ENCODE measurements at regions not wholly inside any gene's neighbourhood (a gene's known extent, or its start where the extent isn't known, plus 50 kb on each side); places are given as distances from the start of the nearest gene placed in this dataset.
"Not testable (repeated sequence)": the region's sequence is repeated elsewhere in the genome, so short reads cannot be mapped to it uniquely, and the experiment has no call there.

GRCh38 chr20:11173916-11174315 is 500.1 kb upstream of the JAG1 start:
- no peak for DNase-seq (ENCODE audit: low read depth)

- DNase-seq (ENCODE audit: low read depth), result no peak
These were observed 501.1 kb upstream of the JAG1 start for GRCh38 chr20:11174861-11175260.

GRCh38 chr20:11176431-11176830 is 502.6 kb upstream of the JAG1 start:
- no peak for DNase-seq (ENCODE audit: low read depth)

GRCh38 chr20:11178946-11179654 is 505.3 kb upstream of the JAG1 start:
- DNase-seq (ENCODE audit: low read depth), result peak; percentile 68

GRCh38 chr20:11180186-11180585 is 506.4 kb upstream of the JAG1 start:
- DNase-seq (ENCODE audit: low read depth), result no peak

GRCh38 chr20:11181129-11181528 is 507.3 kb upstream of the JAG1 start:
- not testable (repeated sequence) for DNase-seq (ENCODE audit: low read depth)

GRCh38 chr20:11181966-11182365 is 508.2 kb upstream of the JAG1 start:
- no peak for DNase-seq (ENCODE audit: low read depth)

- no peak for DNase-seq (ENCODE audit: low read depth)
These were observed 508.9 kb upstream of the JAG1 start for GRCh38 chr20:11182720-11183119.

- DNase-seq (ENCODE audit: low read depth), result peak; percentile 84
These were observed 512.7 kb upstream of the JAG1 start for GRCh38 chr20:11186301-11187008.

GRCh38 chr20:11188843-11189603 is 515.2 kb upstream of the JAG1 start:
- DNase-seq (ENCODE audit: low read depth), result no peak

- no peak for DNase-seq (ENCODE audit: low read depth)
These were observed 516.9 kb upstream of the JAG1 start for GRCh38 chr20:11190741-11191140.

- DNase-seq (ENCODE audit: low read depth), result no peak
These were observed 518.3 kb upstream of the JAG1 start for GRCh38 chr20:11192106-11192505.

GRCh38 chr20:11193241-11193640 is 519.4 kb upstream of the JAG1 start:
- DNase-seq (ENCODE audit: low read depth), result peak; percentile 29

- no peak for DNase-seq (ENCODE audit: low read depth)
These were observed 521.4 kb upstream of the JAG1 start for GRCh38 chr20:11195169-11195568.

- DNase-seq (ENCODE audit: low read depth), result peak; percentile 67
These were observed 522.2 kb upstream of the JAG1 start for GRCh38 chr20:11195899-11196558.

GRCh38 chr20:11197851-11198250 is 524.1 kb upstream of the JAG1 start:
- DNase-seq (ENCODE audit: low read depth), result no peak

- DNase-seq (ENCODE audit: low read depth), result no peak
These were observed 526.6 kb upstream of the JAG1 start for GRCh38 chr20:11200423-11200822.

GRCh38 chr20:11204926-11205768 is 531.3 kb upstream of the JAG1 start:
- peak; percentile 66 for DNase-seq (ENCODE audit: low read depth)

GRCh38 chr20:11205769-11206362 is 532.1 kb upstream of the JAG1 start:
- no peak for DNase-seq (ENCODE audit: low read depth)

GRCh38 chr20:11207749-11208502 is 534.1 kb upstream of the JAG1 start:
- peak; percentile 97 for DNase-seq (ENCODE audit: low read depth)
